Lower lobe of right lung (tissue), 2 donors: ENCODE measurements at regions not wholly inside any gene's neighbourhood (a gene's known extent, or its start where the extent isn't known, plus 50 kb on each side); places are given as distances from the start of the nearest gene placed in this dataset.
"Not testable (repeated sequence)": the region's sequence is repeated elsewhere in the genome, so short reads cannot be mapped to it uniquely, and the experiment has no call there.

Experiments used
- ATAC-seq, 2 donors: fragments of 200-7000 bp; cut with Tn5 transposase; one replicate each; pipeline ENCODE4 v1.9.1; 2020 to 2022; ENCODE audit warnings: mild to moderate bottlenecking in 2 of 2, moderate library complexity in 2 of 2
- DNase-seq: peaks from one replicate; pipeline ENCODE4 v3.0.0-alpha.2; 2020
- H3K27ac ChIP-seq: fragments of 200-600 bp; one replicate; pipeline ENCODE4 v1.8.0; 2022
- H3K27me3 ChIP-seq: fragments of 200-600 bp; one replicate; pipeline ENCODE4 v1.8.0; 2022; ENCODE audit warnings: low read depth
- H3K36me3 ChIP-seq: fragments of 200-600 bp; one replicate; pipeline ENCODE4 v1.8.0; 2022; ENCODE audit warnings: mild to moderate bottlenecking
- H3K4me1 ChIP-seq: fragments of 200-600 bp; one replicate; pipeline ENCODE4 v1.8.0; 2022
- H3K4me3 ChIP-seq: fragments of 200-600 bp; one replicate; pipeline ENCODE4 v1.8.0; 2022; ENCODE audit warnings: mild to moderate bottlenecking
- H3K9me3 ChIP-seq: fragments of 200-600 bp; one replicate; pipeline ENCODE4 v1.8.0; 2022
- CTCF ChIP-seq: fragments of 200-600 bp; IDR thresholded peaks from one replicate; pipeline ENCODE4 v1.8.0; 2022; ENCODE audit warnings: antibody characterized with exemption, mild to moderate bottlenecking
- intact Hi-C: fragments of 100-400 bp; cut with DNase I; formaldehyde crosslinking; loops from one replicate; pipeline ENCODE4 v1.11.0; 2022
- donor health status: DM: no; HTN: yes; CAD: no; lungs with severe emphysema.

- no peak overlapping the region for H3K27ac ChIP-seq
- no peak for ATAC-seq
- DNase-seq, result no peak
- no peak for TF ChIP-seq CTCF
- intact Hi-C loops, result no loop called here
- H3K9me3 ChIP-seq, result no peaks in the 10 kb centered on the region
- no peaks in the 10 kb centered on the region for H3K27me3 ChIP-seq
- no peaks in the 10 kb centered on the region for H3K4me1 ChIP-seq
- H3K36me3 ChIP-seq, result no peaks in the 10 kb centered on the region
- no peak overlapping the region for H3K4me3 ChIP-seq
Measured at GRCh38 chrX:139156356-139156755, 374.2 kb upstream of the F9 start.

GRCh38 chrX:139146625-139147024 lies 383.9 kb upstream of the F9 start:
- H3K36me3 ChIP-seq, H3K4me1 ChIP-seq, H3K27ac ChIP-seq, H3K9me3 ChIP-seq, H3K4me3 ChIP-seq, H3K27me3 ChIP-seq, ATAC-seq, DNase-seq, intact Hi-C loops: not testable (repeated sequence)

- no peak for DNase-seq
- Histone ChIP-seq H3K9me3 (no peaks in the 10 kb centered on the region), H3K36me3 (no peaks in the 10 kb centered on the region), H3K27me3 (no peaks in the 10 kb centered on the region), H3K27ac (no peak overlapping the region), H3K4me1 (no peaks in the 10 kb centered on the region), H3K4me3 (no peak overlapping the region)
- no peak for ATAC-seq
- intact Hi-C loops, result no loop called here
- TF ChIP-seq CTCF, result no peak
Measured at GRCh38 chrX:139141370-139141769, 389.2 kb upstream of the F9 start.

- no peaks in the 10 kb centered on the region for H3K9me3 ChIP-seq
- DNase-seq (no peak), ATAC-seq (no peak)
- intact Hi-C loops, result no loop called here
- no peaks in the 10 kb centered on the region for H3K36me3 ChIP-seq
- H3K4me3 ChIP-seq, result no peak overlapping the region
- H3K27me3 ChIP-seq, result no peaks in the 10 kb centered on the region
- no peak overlapping the region for H3K27ac ChIP-seq
- no peak for TF ChIP-seq CTCF
- no peaks in the 10 kb centered on the region for H3K4me1 ChIP-seq
Measured at GRCh38 chrX:139134316-139134715, 396.2 kb upstream of the F9 start.

- ATAC-seq (peak; percentile 72 to 74), DNase-seq (no peak)
- Histone ChIP-seq H3K9me3 (no peaks in the 10 kb centered on the region), H3K27ac (no peak overlapping the region), H3K36me3 (no peaks in the 10 kb centered on the region), H3K4me3 (no peak overlapping the region), H3K27me3 (no peaks in the 10 kb centered on the region), H3K4me1 (no peaks in the 10 kb centered on the region)
- peak; percentile 43 for TF ChIP-seq CTCF
- intact Hi-C loops, result no loop called here
Measured at GRCh38 chrX:139126493-139126892, 404.0 kb upstream of the F9 start.

GRCh38 chrX:139125916-139126315 lies 404.6 kb upstream of the F9 start:
- no peak for TF ChIP-seq CTCF
- Histone ChIP-seq H3K4me1 (no peaks in the 10 kb centered on the region), H3K36me3 (no peaks in the 10 kb centered on the region), H3K27me3 (no peaks in the 10 kb centered on the region), H3K9me3 (no peaks in the 10 kb centered on the region), H3K4me3 (no peak overlapping the region), H3K27ac (no peak overlapping the region)
- DNase-seq, result no peak
- intact Hi-C loops, result no loop called here
- no peak for ATAC-seq
